ENCODE measurements at regions not wholly inside any gene's neighbourhood (a gene's known extent, or its start where the extent isn't known, plus 50 kb on each side); places are given as distances from the start of the nearest gene placed in this dataset.

GRCh38 chr16:64365448-64365931, 756.4 kb downstream of the CDH11 start:
- no peak for ATAC-seq
- Mint-ChIP-seq H3K27ac (no peak overlapping the region), H3K9me3 (peaks cover 6 to 9% of the 10 kb centered on the region in 2 donors), H3K36me3 (no peaks in the 10 kb centered on the region), H3K27me3 (ENCODE audit: low read depth in 2 of 2) (no peaks in the 10 kb centered on the region), H3K4me1 (no peaks in the 10 kb centered on the region), H3K4me3 (no peak overlapping the region)
- Histone ChIP-seq H3K4me1 (ENCODE audit: control insufficient read depth, insufficient read depth, low read length) (no peaks in the 10 kb centered on the region), H3K36me3 (ENCODE audit: control insufficient read depth, insufficient read depth, low read length) (no peaks in the 10 kb centered on the region), H3K27me3 (ENCODE audit: control insufficient read depth, insufficient read depth, low read length) (no peaks in the 10 kb centered on the region), H3K27ac (ENCODE audit: low read length) (no peak overlapping the region), H3K9me3 (ENCODE audit: control insufficient read depth, insufficient read depth, low read length) (no peaks in the 10 kb centered on the region), H3K4me3 (ENCODE audit: low read length) (no peak overlapping the region)
- TF ChIP-seq CTCF (IDR thresholded peaks at IDR 0.05), result no peak
- no peak for DNase-seq
- WGBS (ENCODE audit: insufficient coverage), result 77% methylated on average over 2 of the region's 2 CpGs
- intact Hi-C loops (cut with micrococcal nuclease), result no loop called here

GRCh38 chr16:64364894-64365293, 757.0 kb downstream of the CDH11 start:
- H3K27ac ChIP-seq (ENCODE audit: low read length), result no peak overlapping the region
- peaks cover 9 to 11% of the 10 kb centered on the region in 2 donors for H3K9me3 Mint-ChIP-seq
- H3K27me3 ChIP-seq (ENCODE audit: control insufficient read depth, insufficient read depth, low read length), result no peaks in the 10 kb centered on the region
- intact Hi-C loops (cut with micrococcal nuclease), result no loop called here
- ATAC-seq (no peak), DNase-seq (no peak)
- no peaks in the 10 kb centered on the region for H3K27me3 Mint-ChIP-seq (ENCODE audit: low read depth in 2 of 2)
- no peak overlapping the region for H3K4me3 Mint-ChIP-seq
- no peak overlapping the region for H3K27ac Mint-ChIP-seq
- no peaks in the 10 kb centered on the region for H3K4me1 Mint-ChIP-seq
- TF ChIP-seq CTCF (IDR thresholded peaks at IDR 0.05), result no peak
- H3K36me3 ChIP-seq (ENCODE audit: control insufficient read depth, insufficient read depth, low read length), result no peaks in the 10 kb centered on the region
- no peaks in the 10 kb centered on the region for H3K36me3 Mint-ChIP-seq
- peaks cover 1% of the 10 kb centered on the region for H3K9me3 ChIP-seq (ENCODE audit: control insufficient read depth, insufficient read depth, low read length)
- H3K4me1 ChIP-seq (ENCODE audit: control insufficient read depth, insufficient read depth, low read length), result no peaks in the 10 kb centered on the region
- H3K4me3 ChIP-seq (ENCODE audit: low read length), result no peak overlapping the region

GRCh38 chr16:64364416-64364815, 757.4 kb downstream of the CDH11 start:
- no peak overlapping the region for H3K27ac Mint-ChIP-seq

More at GRCh38 chr16:64364416-64364815, 757.4 kb downstream of the CDH11 start:
- H3K4me3 ChIP-seq (ENCODE audit: low read length), result no peak overlapping the region
- no peaks in the 10 kb centered on the region for H3K36me3 ChIP-seq (ENCODE audit: control insufficient read depth, insufficient read depth, low read length)
- peaks cover 9 to 11% of the 10 kb centered on the region in 2 donors for H3K9me3 Mint-ChIP-seq
- no peak overlapping the region for H3K27ac ChIP-seq (ENCODE audit: low read length)
- TF ChIP-seq CTCF (IDR thresholded peaks at IDR 0.05), result no peak
- H3K36me3 Mint-ChIP-seq, result no peaks in the 10 kb centered on the region
- no peaks in the 10 kb centered on the region for H3K27me3 Mint-ChIP-seq (ENCODE audit: low read depth in 2 of 2)
- H3K4me3 Mint-ChIP-seq, result no peak overlapping the region
- H3K4me1 ChIP-seq (ENCODE audit: control insufficient read depth, insufficient read depth, low read length), result no peaks in the 10 kb centered on the region
- intact Hi-C loops (cut with micrococcal nuclease), result no loop called here
- ATAC-seq (no peak), DNase-seq (no peak)
- H3K27me3 ChIP-seq (ENCODE audit: control insufficient read depth, insufficient read depth, low read length), result no peaks in the 10 kb centered on the region
- peaks cover 3% of the 10 kb centered on the region for H3K9me3 ChIP-seq (ENCODE audit: control insufficient read depth, insufficient read depth, low read length)
- WGBS (ENCODE audit: insufficient coverage), result 100% methylated on average over 1 of the region's 1 CpG
- H3K4me1 Mint-ChIP-seq, result no peaks in the 10 kb centered on the region

All from natural killer cell (primary cell).